AG04449 (cell line): ENCODE measurements at regions not wholly inside any gene's neighbourhood (a gene's known extent, or its start where the extent isn't known, plus 50 kb on each side); places are given as distances from the start of the nearest gene placed in this dataset.

Source experiments
- CTCF ChIA-PET: fragments of 350-600 bp; formaldehyde crosslinking; extraction: SDS; loops from one replicate; lab custom pipeline; 2021; ENCODE audit warnings: antibody characterized with exemption; lab: Yijun Ruan, JAX
- POLR2A ChIA-PET: fragments of 400-600, 350-600 bp; formaldehyde crosslinking; extraction: SDS; loops from one replicate; lab custom pipeline; 2020; ENCODE audit warnings: antibody characterized with exemption, inconsistent platforms; lab: Yijun Ruan, JAX
- DNase-seq: peaks from one replicate; pipeline ENCODE4 v3.0.0-alpha.2; 2010; ENCODE audit warnings: low read depth, low spot score
- H3K4me3 ChIP-seq: 2 replicates; pipeline ENCODE4 v1.5.1; 2011; ENCODE audit warnings: low read depth, mild to moderate bottlenecking, control low read depth, low read length
- TF ChIP-seq, protein P1 (sequence below): IDR thresholded peaks from one replicate; pipeline ENCODE4 v1.5.1; 2011; ENCODE audit warnings: mild to moderate bottlenecking, moderate library complexity, low read length, control low read depth, inconsistent platforms; ENCODE audit not compliant: insufficient read depth; ENCODE audit errors: missing control alignments

DNA sequence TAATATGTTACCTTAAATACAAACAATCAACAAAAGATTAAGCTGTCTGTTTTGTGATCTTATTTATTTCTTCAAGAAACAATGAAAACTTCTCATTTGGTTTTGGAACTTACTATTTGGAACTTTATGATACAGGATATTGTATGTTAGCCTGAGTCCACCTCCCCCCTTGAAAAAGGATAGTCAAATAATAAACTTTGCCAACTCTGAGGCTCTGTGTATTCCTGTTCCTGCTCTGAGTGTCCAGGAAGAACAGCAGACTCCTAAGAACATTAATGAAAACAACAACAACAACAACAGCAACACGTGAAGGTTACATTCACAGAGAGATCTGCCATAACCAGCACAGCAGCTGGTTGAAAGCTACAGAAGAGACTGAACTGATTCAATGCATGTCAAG, 108.1 kb upstream of the AADACL2 start:
- no peak for DNase-seq
- CTCF ChIA-PET: interaction anchor here (2.2 kb wide), 1 partner anchor 157 kb away, joined by 6 read pairs; no protein-coding TSS in a partner anchor
- H3K4me3 ChIP-seq: no peak overlapping the region
- POLR2A ChIA-PET: no interaction called here
- TF ChIP-seq, protein P1, sequence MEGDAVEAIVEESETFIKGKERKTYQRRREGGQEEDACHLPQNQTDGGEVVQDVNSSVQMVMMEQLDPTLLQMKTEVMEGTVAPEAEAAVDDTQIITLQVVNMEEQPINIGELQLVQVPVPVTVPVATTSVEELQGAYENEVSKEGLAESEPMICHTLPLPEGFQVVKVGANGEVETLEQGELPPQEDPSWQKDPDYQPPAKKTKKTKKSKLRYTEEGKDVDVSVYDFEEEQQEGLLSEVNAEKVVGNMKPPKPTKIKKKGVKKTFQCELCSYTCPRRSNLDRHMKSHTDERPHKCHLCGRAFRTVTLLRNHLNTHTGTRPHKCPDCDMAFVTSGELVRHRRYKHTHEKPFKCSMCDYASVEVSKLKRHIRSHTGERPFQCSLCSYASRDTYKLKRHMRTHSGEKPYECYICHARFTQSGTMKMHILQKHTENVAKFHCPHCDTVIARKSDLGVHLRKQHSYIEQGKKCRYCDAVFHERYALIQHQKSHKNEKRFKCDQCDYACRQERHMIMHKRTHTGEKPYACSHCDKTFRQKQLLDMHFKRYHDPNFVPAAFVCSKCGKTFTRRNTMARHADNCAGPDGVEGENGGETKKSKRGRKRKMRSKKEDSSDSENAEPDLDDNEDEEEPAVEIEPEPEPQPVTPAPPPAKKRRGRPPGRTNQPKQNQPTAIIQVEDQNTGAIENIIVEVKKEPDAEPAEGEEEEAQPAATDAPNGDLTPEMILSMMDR: no peak

DNA sequence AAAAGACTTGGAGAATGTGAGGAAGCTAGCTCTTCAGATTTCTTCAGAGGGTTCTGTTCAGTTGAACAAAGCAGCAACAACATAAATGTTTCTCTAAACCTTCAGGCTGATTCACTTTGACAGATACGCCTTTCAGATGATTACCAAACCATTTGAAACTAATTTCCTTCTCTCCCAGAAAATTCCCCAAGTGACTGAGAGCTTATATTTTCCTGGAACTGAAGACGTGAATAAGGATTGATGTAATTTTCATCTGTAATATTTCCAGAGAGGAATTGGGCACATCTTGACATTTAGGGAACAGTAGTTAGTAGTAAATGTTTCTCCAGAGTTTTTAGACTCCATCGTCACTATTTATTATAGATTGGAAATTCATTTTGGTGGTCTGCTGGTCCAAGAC, 108.6 kb upstream of the AADACL2 start:
- no peak for DNase-seq
- POLR2A ChIA-PET: no interaction called here
- H3K4me3 ChIP-seq: no peak overlapping the region
- TF ChIP-seq, protein P1: no peak
- CTCF ChIA-PET: interaction anchor here (2.2 kb wide), 1 partner anchor 156 kb away, joined by 6 read pairs; no protein-coding TSS in a partner anchor

DNA sequence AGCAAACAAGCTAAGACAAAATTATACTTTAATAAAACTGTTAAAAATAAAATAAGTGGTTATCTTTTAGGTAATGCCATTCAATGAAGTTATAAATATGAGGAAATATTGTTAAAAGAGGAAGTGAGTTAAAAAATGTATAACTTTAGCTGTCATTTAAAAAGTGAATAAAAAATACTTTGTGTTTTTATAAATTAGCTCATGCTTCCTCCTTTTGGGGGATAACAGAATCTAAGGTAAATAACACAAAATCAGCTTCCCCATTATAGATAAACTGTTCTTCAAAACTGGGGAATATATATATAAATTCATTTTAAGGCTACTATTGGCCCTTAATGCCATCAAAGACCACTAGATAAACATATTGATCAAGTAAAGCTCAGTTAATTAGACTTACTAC, 113.7 kb upstream of the AADACL2 start:
- CTCF ChIA-PET: interaction anchor here (0.7 kb wide), 1 partner anchor 152 kb away, joined by 3 read pairs; no protein-coding TSS in a partner anchor
- TF ChIP-seq, protein P1: no peak
- POLR2A ChIA-PET: no interaction called here
- DNase-seq: no peak
- H3K4me3 ChIP-seq: no peak overlapping the region

DNA sequence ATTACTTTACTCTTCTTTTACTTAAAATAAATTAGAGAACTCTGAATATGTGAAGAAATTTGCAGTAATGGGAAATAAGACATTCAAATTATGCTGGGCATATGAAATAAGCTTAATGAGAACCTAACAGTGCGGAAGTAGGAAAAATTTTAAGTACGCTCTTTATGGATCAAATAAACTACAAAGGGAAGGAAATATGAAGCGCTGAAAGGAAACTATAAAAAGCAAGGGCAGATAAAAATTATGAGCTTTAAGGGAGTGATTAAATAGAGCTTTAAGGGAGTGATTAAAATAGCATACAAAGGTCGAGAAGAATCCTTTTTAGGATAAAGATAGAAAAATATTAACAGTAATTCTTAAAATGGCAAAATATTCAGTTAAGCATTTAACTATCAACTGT, 118.3 kb upstream of the AADACL2 start:
- no peak overlapping the region for H3K4me3 ChIP-seq
- no peak for DNase-seq
- POLR2A ChIA-PET: no interaction called here
- TF ChIP-seq, protein P1: no peak
- CTCF ChIA-PET: no interaction called here

DNA sequence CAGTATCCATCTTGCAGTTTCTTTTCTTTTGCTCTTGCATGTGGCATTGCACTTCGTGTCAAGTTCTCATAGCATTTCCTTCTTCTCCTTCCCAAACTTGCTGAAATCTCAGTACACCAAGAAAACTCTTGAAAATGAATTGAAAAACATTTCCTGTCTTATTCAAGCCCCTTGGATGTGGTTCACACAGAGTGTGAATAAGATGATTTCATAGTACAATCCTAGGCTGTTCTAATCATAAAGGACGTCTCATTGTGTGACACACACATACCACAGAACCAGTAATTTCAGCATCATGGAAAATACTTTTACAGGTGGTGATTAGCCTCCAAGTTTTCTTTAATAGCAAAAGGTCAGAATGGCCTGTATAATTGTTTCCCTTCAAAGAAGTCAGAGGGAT, 121.6 kb upstream of the AADACL2 start:
- TF ChIP-seq, protein P1: no peak
- no peak for DNase-seq
- POLR2A ChIA-PET: no interaction called here
- CTCF ChIA-PET: no interaction called here
- H3K4me3 ChIP-seq: no peak overlapping the region

DNA sequence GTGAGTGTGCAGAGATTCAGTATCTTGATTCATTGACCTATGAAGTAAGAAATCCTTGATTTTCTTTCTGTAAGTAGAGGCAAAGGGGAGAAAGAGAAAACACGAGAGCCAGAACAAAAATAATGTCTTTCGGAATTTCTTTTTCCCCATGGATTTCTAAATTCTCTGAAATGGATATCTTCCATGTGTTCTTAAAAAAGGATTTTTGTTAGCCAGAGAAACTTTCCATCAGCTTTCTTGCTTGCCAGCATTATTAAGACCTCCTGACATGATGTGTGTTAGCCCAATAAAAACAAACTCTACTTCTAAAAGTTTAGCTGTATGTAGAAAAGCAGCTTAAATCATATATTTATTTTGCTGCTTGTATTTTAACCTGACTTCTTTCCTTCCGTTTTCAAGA, 122.3 kb upstream of the AADACL2 start:
- POLR2A ChIA-PET: no interaction called here
- CTCF ChIA-PET: no interaction called here
- TF ChIP-seq, protein P1: no peak
- H3K4me3 ChIP-seq: no peak overlapping the region
- DNase-seq: no peak
